WTC11 (cell line): ENCODE measurements at regions not wholly inside any gene's neighbourhood (a gene's known extent, or its start where the extent isn't known, plus 50 kb on each side); places are given as distances from the start of the nearest gene placed in this dataset.

Source experiments
- ATF1 ChIP-seq: sonication (generic); formaldehyde crosslinking; IDR thresholded peaks from 2 replicates; pipeline ENCODE4 v1.8.1; 2023; ENCODE audit warnings: mild to moderate bottlenecking, moderate library complexity, missing genetic modification reagents
- ETV6 ChIP-seq: sonication (generic); formaldehyde crosslinking; IDR thresholded peaks from 2 replicates; pipeline ENCODE4 v1.8.1; 2022; ENCODE audit warnings: mild to moderate bottlenecking, missing genetic modification reagents
- SP1 ChIP-seq: sonication (generic); formaldehyde crosslinking; conservative IDR thresholded peaks from 2 replicates; pipeline ENCODE4 v1.8.1; 2022; ENCODE audit warnings: missing genetic modification reagents
- TP53 ChIP-seq: sonication (generic); formaldehyde crosslinking; IDR thresholded peaks from 2 replicates; pipeline ENCODE4 v1.8.1; 2023; ENCODE audit warnings: mild to moderate bottlenecking, missing genetic modification reagents
- ZNF263 ChIP-seq: sonication (generic); formaldehyde crosslinking; IDR thresholded peaks from 2 replicates; pipeline ENCODE4 v1.8.1; 2022; ENCODE audit warnings: low read depth, mild to moderate bottlenecking, moderate library complexity, missing genetic modification reagents
- TF ChIP-seq, protein P1 (sequence below): fragments of 200-600 bp; IDR thresholded peaks from 2 replicates; pipeline ENCODE4 v1.8.0; 2022; ENCODE audit warnings: antibody characterized with exemption
- TF ChIP-seq, protein P2 (sequence below): sonication (generic); formaldehyde crosslinking; IDR thresholded peaks from 2 replicates; pipeline ENCODE4 v1.8.0; 2022; ENCODE audit warnings: mild to moderate bottlenecking, missing genetic modification reagents
- TF ChIP-seq, protein P3 (sequence below): sonication (generic); formaldehyde crosslinking; IDR thresholded peaks from 2 replicates; pipeline ENCODE4 v1.8.0; 2022; ENCODE audit warnings: mild to moderate bottlenecking, missing genetic modification reagents

DNA sequence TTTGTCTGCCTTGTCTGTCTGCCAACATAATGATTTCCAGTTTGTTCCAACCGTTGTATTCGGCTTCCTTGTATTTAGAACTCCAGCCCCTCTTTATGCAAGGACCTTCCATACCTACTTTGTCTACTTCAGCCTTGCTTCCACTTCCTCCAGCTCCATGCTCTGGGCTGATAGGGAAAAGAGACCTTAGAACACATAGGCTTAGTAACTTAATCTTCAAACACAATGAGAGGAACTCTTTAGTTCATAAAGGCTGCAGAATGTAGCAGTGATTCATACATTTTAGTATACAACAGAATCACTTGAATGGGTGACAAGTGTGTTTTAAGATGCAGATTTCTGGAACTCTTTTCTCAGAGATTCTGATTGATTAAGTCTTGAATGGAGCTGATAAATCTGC, 102.8 kb upstream of the IFNE start:
- no peak for TF ChIP-seq SP1 (CRISPR knock-in tag)
- TF ChIP-seq, protein P1, sequence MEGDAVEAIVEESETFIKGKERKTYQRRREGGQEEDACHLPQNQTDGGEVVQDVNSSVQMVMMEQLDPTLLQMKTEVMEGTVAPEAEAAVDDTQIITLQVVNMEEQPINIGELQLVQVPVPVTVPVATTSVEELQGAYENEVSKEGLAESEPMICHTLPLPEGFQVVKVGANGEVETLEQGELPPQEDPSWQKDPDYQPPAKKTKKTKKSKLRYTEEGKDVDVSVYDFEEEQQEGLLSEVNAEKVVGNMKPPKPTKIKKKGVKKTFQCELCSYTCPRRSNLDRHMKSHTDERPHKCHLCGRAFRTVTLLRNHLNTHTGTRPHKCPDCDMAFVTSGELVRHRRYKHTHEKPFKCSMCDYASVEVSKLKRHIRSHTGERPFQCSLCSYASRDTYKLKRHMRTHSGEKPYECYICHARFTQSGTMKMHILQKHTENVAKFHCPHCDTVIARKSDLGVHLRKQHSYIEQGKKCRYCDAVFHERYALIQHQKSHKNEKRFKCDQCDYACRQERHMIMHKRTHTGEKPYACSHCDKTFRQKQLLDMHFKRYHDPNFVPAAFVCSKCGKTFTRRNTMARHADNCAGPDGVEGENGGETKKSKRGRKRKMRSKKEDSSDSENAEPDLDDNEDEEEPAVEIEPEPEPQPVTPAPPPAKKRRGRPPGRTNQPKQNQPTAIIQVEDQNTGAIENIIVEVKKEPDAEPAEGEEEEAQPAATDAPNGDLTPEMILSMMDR: no peak
- TF ChIP-seq ZNF263 (CRISPR knock-in tag): no peak
- TF ChIP-seq ETV6: no peak
- TF ChIP-seq, protein P2, sequence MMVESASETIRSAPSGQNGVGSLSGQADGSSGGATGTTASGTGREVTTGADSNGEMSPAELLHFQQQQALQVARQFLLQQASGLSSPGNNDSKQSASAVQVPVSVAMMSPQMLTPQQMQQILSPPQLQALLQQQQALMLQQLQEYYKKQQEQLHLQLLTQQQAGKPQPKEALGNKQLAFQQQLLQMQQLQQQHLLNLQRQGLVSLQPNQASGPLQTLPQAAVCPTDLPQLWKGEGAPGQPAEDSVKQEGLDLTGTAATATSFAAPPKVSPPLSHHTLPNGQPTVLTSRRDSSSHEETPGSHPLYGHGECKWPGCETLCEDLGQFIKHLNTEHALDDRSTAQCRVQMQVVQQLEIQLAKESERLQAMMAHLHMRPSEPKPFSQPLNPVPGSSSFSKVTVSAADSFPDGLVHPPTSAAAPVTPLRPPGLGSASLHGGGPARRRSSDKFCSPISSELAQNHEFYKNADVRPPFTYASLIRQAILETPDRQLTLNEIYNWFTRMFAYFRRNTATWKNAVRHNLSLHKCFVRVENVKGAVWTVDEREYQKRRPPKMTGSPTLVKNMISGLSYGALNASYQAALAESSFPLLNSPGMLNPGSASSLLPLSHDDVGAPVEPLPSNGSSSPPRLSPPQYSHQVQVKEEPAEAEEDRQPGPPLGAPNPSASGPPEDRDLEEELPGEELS: no peak
- TF ChIP-seq, protein P3, sequence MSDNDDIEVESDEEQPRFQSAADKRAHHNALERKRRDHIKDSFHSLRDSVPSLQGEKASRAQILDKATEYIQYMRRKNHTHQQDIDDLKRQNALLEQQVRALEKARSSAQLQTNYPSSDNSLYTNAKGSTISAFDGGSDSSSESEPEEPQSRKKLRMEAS (CRISPR knock-in tag): no peak
- no peak for TF ChIP-seq TP53
- no peak for TF ChIP-seq ATF1 (CRISPR knock-in tag)
